ENCODE measurements at regions not wholly inside any gene's neighbourhood (a gene's known extent, or its start where the extent isn't known, plus 50 kb on each side); places are given as distances from the start of the nearest gene placed in this dataset.
A peak's percentile ranks its signal among the peaks of the same experiment; 100 is the strongest.
"Not testable (repeated sequence)": the region's sequence is repeated elsewhere in the genome, so short reads cannot be mapped to it uniquely, and the experiment has no call there.

DNA sequence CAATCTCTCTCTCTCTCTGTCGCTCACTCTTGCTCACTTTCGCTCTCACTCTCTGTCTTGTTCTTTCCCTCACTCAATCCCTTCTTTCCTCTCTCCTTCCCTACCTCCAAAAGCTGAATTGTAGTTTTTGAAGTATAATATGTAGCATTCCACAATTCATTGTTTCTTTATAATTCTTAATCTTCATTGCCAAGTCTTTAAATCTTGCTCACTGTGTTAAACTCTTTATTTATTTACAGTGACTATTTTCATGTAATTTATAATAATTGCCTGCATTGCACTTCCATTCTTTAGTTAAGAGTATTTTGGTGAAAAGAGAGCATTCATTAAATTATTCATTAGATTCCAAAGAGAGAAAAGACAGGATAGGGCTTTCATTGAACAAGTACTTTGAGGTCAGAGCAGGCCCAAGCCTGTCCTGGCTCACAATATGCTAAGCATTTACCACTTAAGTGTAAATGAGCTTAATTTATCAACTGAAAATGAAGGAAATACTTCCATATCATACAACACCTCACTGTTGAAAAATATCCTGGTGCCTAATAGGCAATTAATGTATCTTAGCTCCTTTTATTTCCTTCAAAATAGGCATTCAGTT lies 257.4 kb upstream of the SLITRK1 start:
- no peak for DNase-seq (ENCODE audit: low read depth)

GRCh38 chr13:84137292-84137691 lies 255.0 kb upstream of the SLITRK1 start:
- DNase-seq (ENCODE audit: low read depth): no peak

- no peak for DNase-seq (ENCODE audit: low read depth)
Measured at GRCh38 chr13:84136582-84136981, 254.3 kb upstream of the SLITRK1 start.

GRCh38 chr13:84132491-84132890 lies 250.2 kb upstream of the SLITRK1 start:
- DNase-seq (ENCODE audit: low read depth): no peak

- DNase-seq (ENCODE audit: low read depth): no peak
Measured at GRCh38 chr13:84131249-84131648, 249.0 kb upstream of the SLITRK1 start.

DNA sequence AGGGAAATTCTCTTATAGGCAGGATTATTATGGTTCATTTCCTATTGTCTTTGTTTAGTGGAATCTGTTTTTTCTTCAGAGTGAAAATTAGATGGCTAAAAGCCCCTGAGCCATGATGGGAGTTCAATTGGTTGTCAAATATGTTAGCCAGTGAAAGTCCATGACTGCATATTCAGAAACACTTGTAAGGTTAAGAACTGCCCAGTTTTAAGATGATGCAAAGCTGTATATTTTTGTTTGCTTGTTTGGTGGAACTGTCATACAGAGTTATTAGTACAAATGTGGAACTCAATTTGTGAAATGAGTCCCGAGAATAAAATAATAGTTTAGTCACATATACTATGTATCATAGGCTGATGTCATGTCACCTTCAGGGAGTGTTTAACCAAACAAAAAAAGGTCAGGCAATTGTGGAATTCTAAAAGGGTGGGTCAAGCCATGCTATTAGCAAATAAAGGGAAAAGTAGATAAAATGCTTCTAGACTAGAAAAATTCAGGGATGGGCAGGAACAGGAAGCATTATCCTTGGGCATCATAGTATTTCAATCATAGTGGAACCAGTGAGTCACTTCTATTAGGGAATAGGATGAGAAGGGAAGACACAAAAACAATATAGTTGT lies 248.3 kb upstream of the SLITRK1 start:
- DNase-seq (ENCODE audit: low read depth): no peak

DNA sequence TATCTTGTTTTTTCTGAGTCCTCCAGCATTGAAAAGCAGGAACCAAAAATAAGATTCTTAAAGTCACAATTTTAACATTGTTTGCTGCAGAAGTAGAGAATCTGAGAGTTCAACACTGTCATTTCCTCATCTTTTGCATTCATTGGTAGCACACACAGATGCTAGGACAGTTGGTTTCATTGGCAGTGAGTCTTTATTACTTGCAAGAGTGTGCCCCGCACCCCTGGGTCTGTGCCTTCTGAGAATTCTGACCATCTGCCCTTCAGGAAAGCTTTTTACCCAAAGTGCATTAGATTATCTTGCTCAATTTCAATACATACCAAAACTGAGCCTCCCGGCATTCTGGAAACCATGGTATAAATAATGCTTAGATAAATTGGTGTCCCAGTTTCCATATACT lies 247.7 kb upstream of the SLITRK1 start:
- no peak for DNase-seq (ENCODE audit: low read depth)

DNA sequence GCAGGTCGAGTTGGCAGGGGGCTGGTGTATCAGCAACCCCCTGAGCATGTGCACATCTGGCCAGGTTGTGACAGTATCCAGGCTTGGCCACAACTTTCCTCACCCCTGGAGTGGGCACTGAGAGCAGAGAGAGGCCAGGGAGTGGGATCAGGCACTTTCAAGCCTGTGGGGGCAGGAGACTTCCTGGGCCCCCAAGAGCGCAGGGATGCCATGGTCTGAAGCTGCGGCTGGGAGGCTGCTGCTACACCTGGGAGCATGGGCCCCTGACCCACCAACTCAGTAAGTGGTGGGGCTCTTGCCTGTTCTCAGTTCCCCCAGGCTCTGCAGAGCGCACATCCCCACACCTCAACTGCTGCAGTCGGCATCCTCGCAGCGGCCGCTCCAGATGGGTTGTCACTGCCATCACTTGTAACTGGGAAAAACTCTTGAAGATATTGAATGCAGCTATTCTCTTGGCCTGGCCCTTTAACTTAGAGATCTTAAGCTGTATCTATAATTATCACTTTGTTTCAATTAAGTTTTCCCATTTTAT lies 245.4 kb upstream of the SLITRK1 start:
- DNase-seq (ENCODE audit: low read depth): no peak

DNA sequence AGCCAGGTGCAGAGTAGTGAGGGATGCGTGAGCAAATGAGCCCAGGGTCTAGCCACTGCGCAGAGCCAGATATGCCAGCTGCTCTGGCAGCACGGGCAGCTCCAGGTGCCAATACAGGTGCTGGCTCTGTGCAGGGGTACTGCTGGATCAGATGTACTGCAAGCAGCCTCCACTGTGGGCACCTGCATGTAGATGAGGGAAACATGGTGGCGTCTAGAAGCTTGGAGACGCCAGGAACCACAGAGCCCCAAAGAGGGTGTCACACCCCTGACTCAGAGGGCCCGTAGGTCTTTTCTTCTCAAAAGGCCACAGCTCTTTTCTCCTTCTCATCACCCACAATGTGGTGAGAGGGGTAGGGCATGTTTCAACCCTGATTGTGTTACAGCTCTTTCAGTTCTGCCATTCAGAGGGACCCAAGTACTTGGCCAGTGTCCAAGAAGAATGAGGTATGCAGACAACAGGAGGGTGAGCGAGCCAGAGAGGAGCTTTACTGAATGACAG lies 244.4 kb upstream of the SLITRK1 start:
- DNase-seq (ENCODE audit: low read depth): no peak

GRCh38 chr13:84121456-84121855 lies 239.2 kb upstream of the SLITRK1 start:
- DNase-seq (ENCODE audit: low read depth): peak; percentile 4

DNA sequence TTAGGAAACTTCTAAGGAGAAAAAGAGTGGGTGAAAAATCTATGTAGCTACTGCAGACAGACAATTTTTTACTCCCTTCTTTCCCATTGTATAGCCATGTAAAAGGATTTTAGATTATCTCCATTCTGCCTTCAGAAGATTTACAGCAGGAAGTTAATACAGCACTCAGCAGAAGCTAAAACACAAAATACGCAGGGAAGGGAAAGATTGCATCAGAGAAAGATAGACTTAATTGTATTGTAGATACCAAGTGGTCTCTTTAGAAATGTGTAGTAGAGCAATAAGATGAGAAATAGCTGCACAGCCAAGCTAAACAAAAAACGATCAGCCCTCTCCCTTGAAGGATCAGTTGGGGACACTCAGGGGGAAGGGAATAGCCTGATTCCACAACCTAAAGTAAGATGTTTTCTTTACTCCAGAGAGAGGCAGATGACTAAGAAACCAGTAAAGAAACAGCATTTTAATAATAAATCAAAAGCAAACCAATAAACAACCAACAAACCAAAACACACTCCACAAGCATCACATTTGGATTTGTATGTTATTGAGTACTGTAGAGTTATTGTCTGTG lies 236.7 kb upstream of the SLITRK1 start:
- DNase-seq (ENCODE audit: low read depth): no peak

DNA sequence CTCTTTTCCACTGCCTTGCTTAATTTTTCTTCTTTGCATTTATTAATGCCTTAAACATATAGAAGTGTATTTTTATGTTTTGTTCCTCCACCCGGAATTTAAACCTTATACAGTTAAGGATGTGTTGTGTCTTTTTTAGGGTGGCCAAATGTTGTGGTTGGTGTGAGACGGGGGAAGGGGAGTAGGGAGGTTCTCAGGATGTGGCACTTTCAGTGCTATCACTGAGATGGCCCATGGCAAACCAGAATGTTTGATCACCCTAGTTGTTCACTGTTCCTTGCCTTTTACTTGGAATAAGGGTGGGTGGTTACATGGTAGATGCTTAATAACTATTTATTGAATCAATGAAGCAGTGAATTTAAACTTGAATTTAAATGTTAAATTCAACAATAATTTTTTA lies 216.0 kb upstream of the SLITRK1 start:
- DNase-seq (ENCODE audit: low read depth): no peak

- no peak for DNase-seq (ENCODE audit: low read depth)
Measured at GRCh38 chr13:84097148-84097547, 214.9 kb upstream of the SLITRK1 start.

DNA sequence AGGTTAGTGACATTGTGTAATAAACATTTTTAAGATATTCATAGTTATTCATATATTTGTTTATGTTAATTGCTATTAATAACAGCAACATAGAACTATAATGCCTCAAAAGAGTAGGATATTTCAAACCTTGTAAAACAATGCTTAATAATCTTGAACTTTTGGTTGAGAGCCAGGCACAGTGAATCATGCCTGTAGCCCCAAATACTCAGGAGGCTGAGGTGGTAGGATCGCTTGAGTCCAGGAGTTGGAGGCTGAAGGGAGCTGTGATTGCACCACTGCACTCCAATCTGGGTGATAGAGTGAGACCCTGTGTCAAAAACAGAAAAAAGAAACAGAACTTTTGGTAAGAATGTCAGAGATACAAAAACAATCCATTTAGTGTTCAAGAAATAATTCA lies 213.9 kb upstream of the SLITRK1 start:
- no peak for DNase-seq (ENCODE audit: low read depth)

DNA sequence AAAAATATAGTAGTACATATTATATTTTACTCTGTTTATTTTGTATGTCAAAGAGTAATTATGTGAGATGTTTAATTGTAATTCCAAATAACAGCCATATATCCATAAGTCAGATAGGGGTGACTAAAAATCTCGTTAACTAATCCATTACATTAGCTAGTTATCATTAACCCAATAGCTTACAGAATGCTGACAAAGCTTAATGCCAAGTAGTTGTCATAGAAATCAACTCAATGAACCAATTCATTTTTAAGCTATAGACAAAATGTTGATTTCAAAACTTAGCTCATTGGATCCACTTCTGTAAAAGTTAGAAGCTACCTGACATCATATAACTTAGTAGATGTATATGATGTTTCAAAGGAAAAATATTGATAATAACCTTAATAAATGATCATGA lies 206.7 kb upstream of the SLITRK1 start:
- no peak for DNase-seq (ENCODE audit: low read depth)

DNA sequence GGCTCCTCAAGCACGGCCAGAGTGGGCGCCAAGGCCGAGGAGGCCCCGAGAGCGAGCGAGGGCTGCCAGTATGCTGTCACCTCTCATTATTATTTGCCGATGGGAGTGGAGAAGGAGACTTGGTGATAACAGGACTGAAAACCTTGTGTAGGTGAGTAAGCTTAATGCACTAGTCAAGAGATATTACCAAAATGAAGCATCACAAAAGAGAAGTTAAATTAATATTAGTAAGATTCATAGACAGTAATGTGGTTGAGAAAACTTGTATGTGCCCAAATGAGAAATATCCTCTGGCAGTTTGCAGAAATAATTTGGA lies 204.5 kb upstream of the SLITRK1 start:
- no peak for DNase-seq (ENCODE audit: low read depth)

GRCh38 chr13:84086098-84086846 lies 204.0 kb upstream of the SLITRK1 start:
- DNase-seq (ENCODE audit: low read depth): not testable (repeated sequence)

GRCh38 chr13:84082462-84082861 lies 200.2 kb upstream of the SLITRK1 start:
- no peak for DNase-seq (ENCODE audit: low read depth)

- no peak for DNase-seq (ENCODE audit: low read depth)
Measured at GRCh38 chr13:84080748-84081530, 198.7 kb upstream of the SLITRK1 start.

DNA sequence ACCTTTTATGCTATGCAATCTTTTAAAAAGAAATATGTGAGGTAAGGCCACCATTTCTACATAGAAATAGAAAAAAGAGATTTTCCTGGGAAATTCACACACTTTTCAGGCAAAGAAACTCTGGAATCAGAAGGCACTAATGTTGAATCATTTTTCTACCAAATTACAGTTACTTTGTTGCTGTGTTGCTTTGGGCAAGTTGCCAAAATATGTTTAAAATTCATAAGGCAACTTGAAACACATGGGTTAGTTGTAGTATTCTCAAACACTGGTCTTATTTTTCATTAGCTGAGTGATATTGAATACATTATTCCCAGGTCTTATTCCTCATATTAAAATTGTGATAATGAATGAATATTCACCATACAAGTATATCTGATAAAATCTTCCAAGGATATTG lies 195.0 kb upstream of the SLITRK1 start:
- DNase-seq (ENCODE audit: low read depth): no peak

- no peak for DNase-seq (ENCODE audit: low read depth)
Measured at GRCh38 chr13:84076280-84076679, 194.0 kb upstream of the SLITRK1 start.

- no peak for DNase-seq (ENCODE audit: low read depth)
Measured at GRCh38 chr13:84050536-84050935, 168.3 kb upstream of the SLITRK1 start.

Data from fibroblast of the conjunctiva (primary cell).